ACC112 (cell line): ENCODE measurements at regions not wholly inside any gene's neighbourhood (a gene's known extent, or its start where the extent isn't known, plus 50 kb on each side); places are given as distances from the start of the nearest gene placed in this dataset.
"Not testable (repeated sequence)": the region's sequence is repeated elsewhere in the genome, so short reads cannot be mapped to it uniquely, and the experiment has no call there.

Source experiments
- H2AFZ ChIP-seq: fragments of 200-600 bp; sonication (generic); one replicate; pipeline ENCODE4 v1.6.0; 2017; ENCODE audit warnings: antibody characterized with exemption, low read length; ENCODE audit not compliant: unreplicated experiment
- H3K27ac ChIP-seq: fragments of 200-600 bp; sonication (generic); 2 replicates; pipeline ENCODE4 v1.5.1; 2014; ENCODE audit warnings: low read depth, mild to moderate bottlenecking, antibody characterized with exemption, low read length, moderate library complexity
- H3K27me3 ChIP-seq: fragments of 200-600 bp; sonication (generic); 2 replicates; pipeline ENCODE4 v1.6.1; 2014; ENCODE audit warnings: mild to moderate bottlenecking, antibody characterized with exemption, low read length, moderate library complexity, mixed read lengths; ENCODE audit not compliant: insufficient read depth
- H3K36me3 ChIP-seq: fragments of 200-600 bp; sonication (generic); 2 replicates; pipeline ENCODE4 v1.6.1; 2016; ENCODE audit warnings: mild to moderate bottlenecking, antibody characterized with exemption, low read length, moderate library complexity, mixed read lengths; ENCODE audit not compliant: insufficient read depth
- H3K4me1 ChIP-seq: fragments of 200-600 bp; sonication (generic); one replicate; pipeline ENCODE4 v1.6.1; 2016; ENCODE audit warnings: low read length, mixed read lengths; ENCODE audit not compliant: insufficient read depth, unreplicated experiment, control insufficient read depth
- H3K4me3 ChIP-seq: fragments of 200-600 bp; sonication (generic); 2 replicates; pipeline ENCODE4 v1.5.1; 2014; ENCODE audit warnings: mild to moderate bottlenecking, low read depth, low read length
- H3K79me2 ChIP-seq: fragments of 200-600 bp; sonication (generic); one replicate; pipeline ENCODE4 v1.6.0; 2016; ENCODE audit warnings: low read length; ENCODE audit not compliant: control insufficient read depth, unreplicated experiment, insufficient read depth

GRCh38 chr16:75805946-75806345, 79.7 kb upstream of the CPHXL start:
- H3K4me3 ChIP-seq = no peak overlapping the region

GRCh38 chr16:75806487-75806886, 80.2 kb upstream of the CPHXL start:
- Histone ChIP-seq H2AFZ (no peak overlapping the region), H3K27me3 (peaks cover 32% of the 10 kb centered on the region), H3K36me3 (no peaks in the 10 kb centered on the region), H3K79me2 (no peaks in the 10 kb centered on the region), H3K27ac (no peak overlapping the region), H3K4me3 (no peak overlapping the region), H3K4me1 (no peaks in the 10 kb centered on the region)

More at GRCh38 chr16:75805946-75806345, 79.7 kb upstream of the CPHXL start:
- Histone ChIP-seq H3K4me1 (no peaks in the 10 kb centered on the region), H3K27me3 (peaks cover 32% of the 10 kb centered on the region), H3K36me3 (no peaks in the 10 kb centered on the region), H2AFZ (no peak overlapping the region), H3K27ac (no peak overlapping the region), H3K79me2 (no peaks in the 10 kb centered on the region)

GRCh38 chr16:75810342-75810741, 84.1 kb upstream of the CPHXL start:
- Histone ChIP-seq H3K4me1 (no peaks in the 10 kb centered on the region), H2AFZ (no peak overlapping the region), H3K79me2 (no peaks in the 10 kb centered on the region), H3K27me3 (peaks cover 16% of the 10 kb centered on the region), H3K4me3 (no peak overlapping the region), H3K36me3 (no peaks in the 10 kb centered on the region), H3K27ac (no peak overlapping the region)

GRCh38 chr16:75811020-75811634, 84.8 kb upstream of the CPHXL start:
- Histone ChIP-seq H3K79me2 (no peaks in the 10 kb centered on the region), H3K4me3 (no peak overlapping the region), H3K27ac (no peak overlapping the region), H3K36me3 (no peaks in the 10 kb centered on the region), H3K27me3 (peaks cover 9% of the 10 kb centered on the region; the same call in 1 of the 2 replicates), H3K4me1 (no peaks in the 10 kb centered on the region), H2AFZ (no peak overlapping the region)

- H3K27ac ChIP-seq = no peak overlapping the region
- H3K27me3 ChIP-seq = peaks cover 3% of the 10 kb centered on the region; the same call in 1 of the 2 replicates
- H3K79me2 ChIP-seq = no peaks in the 10 kb centered on the region
- no peak overlapping the region for H2AFZ ChIP-seq
- H3K4me1 ChIP-seq = no peaks in the 10 kb centered on the region
- no peaks in the 10 kb centered on the region for H3K36me3 ChIP-seq
- no peak overlapping the region for H3K4me3 ChIP-seq
Measured at GRCh38 chr16:75818491-75818890, 92.2 kb upstream of the CPHXL start.

GRCh38 chr16:75820672-75821071, 94.4 kb upstream of the CPHXL start:
- Histone ChIP-seq H3K27me3 (peaks cover 3% of the 10 kb centered on the region; the same call in 1 of the 2 replicates), H3K4me1 (no peaks in the 10 kb centered on the region), H3K4me3 (no peak overlapping the region), H3K79me2 (no peaks in the 10 kb centered on the region), H3K36me3 (no peaks in the 10 kb centered on the region), H2AFZ (no peak overlapping the region), H3K27ac (no peak overlapping the region)

GRCh38 chr16:75821117-75821516, 94.8 kb upstream of the CPHXL start:
- H3K27me3 ChIP-seq = peaks cover 3% of the 10 kb centered on the region; the same call in 1 of the 2 replicates
- H3K27ac ChIP-seq = no peak overlapping the region
- H2AFZ ChIP-seq = no peak overlapping the region
- H3K4me1 ChIP-seq = no peaks in the 10 kb centered on the region
- no peaks in the 10 kb centered on the region for H3K36me3 ChIP-seq
- H3K4me3 ChIP-seq = no peak overlapping the region
- H3K79me2 ChIP-seq = no peaks in the 10 kb centered on the region

- not testable (repeated sequence) for H3K36me3 ChIP-seq, H3K4me1 ChIP-seq
Measured at GRCh38 chr16:75825750-75826149, 99.5 kb upstream of the CPHXL start.

GRCh38 chr16:75827372-75828038, 101.2 kb upstream of the CPHXL start:
- H3K4me3 ChIP-seq = not testable (repeated sequence)

More at GRCh38 chr16:75825750-75826149, 99.5 kb upstream of the CPHXL start:
- H3K27me3 ChIP-seq, H2AFZ ChIP-seq, H3K79me2 ChIP-seq, H3K4me3 ChIP-seq, H3K27ac ChIP-seq: not testable (repeated sequence)

GRCh38 chr16:75833385-75833784, 107.1 kb upstream of the CPHXL start:
- H2AFZ ChIP-seq, H3K4me3 ChIP-seq, H3K79me2 ChIP-seq, H3K36me3 ChIP-seq, H3K4me1 ChIP-seq, H3K27ac ChIP-seq, H3K27me3 ChIP-seq: not testable (repeated sequence)

More at GRCh38 chr16:75827372-75828038, 101.2 kb upstream of the CPHXL start:
- H3K27ac ChIP-seq, H3K79me2 ChIP-seq, H3K4me1 ChIP-seq, H3K27me3 ChIP-seq, H3K36me3 ChIP-seq, H2AFZ ChIP-seq: not testable (repeated sequence)

- Histone ChIP-seq H3K4me3 (no peak overlapping the region), H3K4me1 (no peaks in the 10 kb centered on the region), H2AFZ (no peak overlapping the region), H3K27me3 (no peaks in the 10 kb centered on the region), H3K79me2 (no peaks in the 10 kb centered on the region), H3K36me3 (no peaks in the 10 kb centered on the region), H3K27ac (no peak overlapping the region)
Measured at GRCh38 chr16:75836347-75837010, 110.2 kb upstream of the CPHXL start.
